ENCODE measurements at regions not wholly inside any gene's neighbourhood (a gene's known extent, or its start where the extent isn't known, plus 50 kb on each side); places are given as distances from the start of the nearest gene placed in this dataset.

DNA sequence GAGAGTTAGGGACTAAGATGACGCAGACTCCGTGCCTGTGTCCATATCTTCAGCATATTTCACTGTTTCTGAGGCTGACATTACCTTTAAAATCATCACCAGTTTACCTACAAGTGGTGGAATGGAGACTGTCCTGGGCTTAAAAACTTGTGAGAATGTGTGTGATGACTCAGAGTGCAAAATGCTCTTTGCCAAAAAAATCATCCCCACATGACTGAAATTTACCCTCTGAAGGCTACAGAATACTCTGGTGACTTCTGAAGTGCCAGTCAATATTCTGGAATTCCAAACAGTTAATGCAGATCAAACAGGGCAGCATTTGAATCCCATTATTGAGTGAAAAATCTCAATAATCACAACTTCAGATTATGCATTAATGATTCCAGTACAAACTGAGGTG, 901.4 kb downstream of the EFNB2 start:
- DNase-seq (no peak), ATAC-seq (no peak)
- Histone ChIP-seq H3K4me3 (no peak overlapping the region), H3K4me1 (no peaks in the 10 kb centered on the region), H3K9me3 (no peaks in the 10 kb centered on the region), H3K27me3 (ENCODE audit: low read depth) (no peaks in the 10 kb centered on the region), H3K36me3 (no peaks in the 10 kb centered on the region), H3K27ac (no peak overlapping the region)
- TF ChIP-seq, protein P1, sequence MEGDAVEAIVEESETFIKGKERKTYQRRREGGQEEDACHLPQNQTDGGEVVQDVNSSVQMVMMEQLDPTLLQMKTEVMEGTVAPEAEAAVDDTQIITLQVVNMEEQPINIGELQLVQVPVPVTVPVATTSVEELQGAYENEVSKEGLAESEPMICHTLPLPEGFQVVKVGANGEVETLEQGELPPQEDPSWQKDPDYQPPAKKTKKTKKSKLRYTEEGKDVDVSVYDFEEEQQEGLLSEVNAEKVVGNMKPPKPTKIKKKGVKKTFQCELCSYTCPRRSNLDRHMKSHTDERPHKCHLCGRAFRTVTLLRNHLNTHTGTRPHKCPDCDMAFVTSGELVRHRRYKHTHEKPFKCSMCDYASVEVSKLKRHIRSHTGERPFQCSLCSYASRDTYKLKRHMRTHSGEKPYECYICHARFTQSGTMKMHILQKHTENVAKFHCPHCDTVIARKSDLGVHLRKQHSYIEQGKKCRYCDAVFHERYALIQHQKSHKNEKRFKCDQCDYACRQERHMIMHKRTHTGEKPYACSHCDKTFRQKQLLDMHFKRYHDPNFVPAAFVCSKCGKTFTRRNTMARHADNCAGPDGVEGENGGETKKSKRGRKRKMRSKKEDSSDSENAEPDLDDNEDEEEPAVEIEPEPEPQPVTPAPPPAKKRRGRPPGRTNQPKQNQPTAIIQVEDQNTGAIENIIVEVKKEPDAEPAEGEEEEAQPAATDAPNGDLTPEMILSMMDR (IDR thresholded peaks at IDR 0.05), result no peak
- intact Hi-C loops (cut with DNase I), result no loop called here

- TF ChIP-seq, protein P1 (IDR thresholded peaks at IDR 0.05), result no peak
- intact Hi-C loops (cut with DNase I), result no loop called here
Observed at GRCh38 chr13:105630431-105630830, 905.0 kb downstream of the EFNB2 start.

GRCh38 chr13:105627270-105627669, 908.2 kb downstream of the EFNB2 start:
- Histone ChIP-seq H3K27ac (no peak overlapping the region), H3K4me3 (no peak overlapping the region), H3K4me1 (no peaks in the 10 kb centered on the region), H3K36me3 (no peaks in the 10 kb centered on the region), H3K27me3 (ENCODE audit: low read depth) (no peaks in the 10 kb centered on the region), H3K9me3 (no peaks in the 10 kb centered on the region)
- DNase-seq, result no peak
- intact Hi-C loops (cut with DNase I), result no loop called here
- no peak for ATAC-seq
- TF ChIP-seq, protein P1 (IDR thresholded peaks at IDR 0.05), result no peak

More at GRCh38 chr13:105630431-105630830, 905.0 kb downstream of the EFNB2 start:
- Histone ChIP-seq H3K27ac (no peak overlapping the region), H3K36me3 (no peaks in the 10 kb centered on the region), H3K4me1 (no peaks in the 10 kb centered on the region), H3K4me3 (no peak overlapping the region), H3K9me3 (no peaks in the 10 kb centered on the region), H3K27me3 (ENCODE audit: low read depth) (no peaks in the 10 kb centered on the region)
- ATAC-seq (no peak), DNase-seq (no peak)

DNA sequence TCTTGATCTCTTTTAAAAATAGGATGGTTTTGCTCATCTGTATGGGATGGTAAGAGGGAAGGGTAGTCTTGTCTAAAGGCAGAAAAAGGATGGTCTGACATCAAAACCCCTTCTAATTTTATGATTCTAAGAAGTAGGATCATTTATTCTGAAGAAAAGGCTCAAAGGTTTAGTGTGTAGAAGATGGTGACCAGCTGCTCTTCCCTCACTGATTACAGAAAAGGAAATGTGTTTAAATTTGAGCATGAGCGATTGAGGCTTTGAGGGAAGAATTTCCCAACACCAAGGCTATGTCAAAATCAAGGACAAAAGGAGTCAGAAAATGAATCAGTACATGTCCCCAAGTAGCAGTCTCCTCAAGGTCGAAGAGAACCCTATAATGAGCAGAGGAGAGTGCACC, 909.8 kb downstream of the EFNB2 start:
- no peak for DNase-seq
- TF ChIP-seq, protein P1 (IDR thresholded peaks at IDR 0.05), result no peak
- H3K4me1 ChIP-seq, result no peaks in the 10 kb centered on the region

GRCh38 chr13:105616333-105617075, 919.0 kb downstream of the EFNB2 start:
- TF ChIP-seq, protein P1 (IDR thresholded peaks at IDR 0.05), result no peak
- ATAC-seq (no peak), DNase-seq (no peak)
- Histone ChIP-seq H3K36me3 (no peaks in the 10 kb centered on the region), H3K9me3 (no peaks in the 10 kb centered on the region), H3K4me3 (no peak overlapping the region), H3K27me3 (ENCODE audit: low read depth) (no peaks in the 10 kb centered on the region), H3K27ac (no peak overlapping the region), H3K4me1 (no peaks in the 10 kb centered on the region)
- intact Hi-C loops (cut with DNase I), result no loop called here

More for the DNA sequence above, 909.8 kb downstream of the EFNB2 start:
- Histone ChIP-seq H3K4me3 (no peak overlapping the region), H3K27me3 (ENCODE audit: low read depth) (no peaks in the 10 kb centered on the region), H3K9me3 (no peaks in the 10 kb centered on the region), H3K27ac (no peak overlapping the region), H3K36me3 (no peaks in the 10 kb centered on the region)
- ATAC-seq, result no peak
- intact Hi-C loops (cut with DNase I), result no loop called here
